Lung microvascular endothelial cell (primary cell): ENCODE measurements at regions not wholly inside any gene's neighbourhood (a gene's known extent, or its start where the extent isn't known, plus 50 kb on each side); places are given as distances from the start of the nearest gene placed in this dataset.

ENCODE experiments used
- DNase-seq, 2 donors: peaks; one replicate each; pipeline versions ENCODE4 v3.0.0 to v3.0.0-alpha.2; 2010; ENCODE audit warnings: low read depth in 2 of 2

GRCh38 chr5:74426506-74426905 lies 214.0 kb downstream of the ENC1 start:
- no peak for DNase-seq

- DNase-seq, result no peak
Measured at GRCh38 chr5:74424162-74424868, 216.2 kb downstream of the ENC1 start.

GRCh38 chr5:74423383-74423782 lies 217.1 kb downstream of the ENC1 start:
- no peak for DNase-seq

- no peak for DNase-seq
Measured at GRCh38 chr5:74422671-74423070, 217.9 kb downstream of the ENC1 start.

- DNase-seq, result no peak
Measured at GRCh38 chr5:74422030-74422429, 218.5 kb downstream of the ENC1 start.

- DNase-seq, result no peak
Measured at GRCh38 chr5:74421377-74421776, 219.2 kb downstream of the ENC1 start.

- DNase-seq, result no peak
Measured at GRCh38 chr5:74420947-74421346, 219.6 kb downstream of the ENC1 start.

- DNase-seq, result no peak
Measured at GRCh38 chr5:74420220-74420619, 220.3 kb downstream of the ENC1 start.

GRCh38 chr5:74419468-74419867 lies 221.1 kb downstream of the ENC1 start:
- no peak for DNase-seq

GRCh38 chr5:74418709-74419108 lies 221.8 kb downstream of the ENC1 start:
- DNase-seq, result no peak

- DNase-seq, result no peak
Measured at GRCh38 chr5:74418261-74418660, 222.3 kb downstream of the ENC1 start.

GRCh38 chr5:74415695-74416102 lies 224.8 kb downstream of the ENC1 start:
- peak in 1 of 2 donors; percentile 68 for DNase-seq

- no peak for DNase-seq
Measured at GRCh38 chr5:74414228-74414627, 226.3 kb downstream of the ENC1 start.

GRCh38 chr5:74413403-74414048 lies 227.0 kb downstream of the ENC1 start:
- no peak for DNase-seq

- no peak for DNase-seq
Measured at GRCh38 chr5:74412066-74412465, 228.5 kb downstream of the ENC1 start.

GRCh38 chr5:74409712-74410111 lies 230.8 kb downstream of the ENC1 start:
- DNase-seq, result no peak

GRCh38 chr5:74409166-74409706 lies 231.3 kb downstream of the ENC1 start:
- no peak for DNase-seq

- DNase-seq, result no peak
Measured at GRCh38 chr5:74408150-74409043, 232.1 kb downstream of the ENC1 start.

- DNase-seq, result no peak
Measured at GRCh38 chr5:74407701-74408100, 232.8 kb downstream of the ENC1 start.

GRCh38 chr5:74406844-74407243 lies 233.7 kb downstream of the ENC1 start:
- no peak for DNase-seq

- DNase-seq, result no peak
Measured at GRCh38 chr5:74405593-74405992, 234.9 kb downstream of the ENC1 start.
